Pancreas (tissue), 10 donors: ENCODE measurements at regions not wholly inside any gene's neighbourhood (a gene's known extent, or its start where the extent isn't known, plus 50 kb on each side); places are given as distances from the start of the nearest gene placed in this dataset.
A peak's percentile ranks its signal among the peaks of the same experiment; 100 is the strongest.

Experiments
- ATAC-seq, 4 donors: fragments of 200-7000 bp; cut with Tn5 transposase; one replicate each; pipeline versions ENCODE4 v1.8.0 to v1.9.1; 2020; ENCODE audit warnings: mild to moderate bottlenecking in 4 of 4, moderate library complexity in 4 of 4
- DNase-seq, 6 donors: peaks; one replicate each; pipeline ENCODE4 v3.0.0-alpha.2; 2020
- FAIRE-seq: peaks from 2 replicates; lab custom pipeline; 2012; peaks lifted over from hg19 to GRCh38; lab: Jason Lieb, UNC
- H3K27ac ChIP-seq, 4 donors: fragments of 200-600 bp; sonication (generic); 1 replicate in 3 of 4; 2 replicates in 1 of 4; pipeline versions ENCODE4 v1.5.0 to v1.8.0; 2020
- H3K27me3 ChIP-seq, 4 donors: fragments of 200-600 bp; one replicate each; pipeline ENCODE4 v1.8.0; 2021
- H3K36me3 ChIP-seq, 3 donors: fragments of 200-600 bp; sonication (generic) in 1 of 3; one replicate each; pipeline versions ENCODE4 v1.5.0 to v1.8.0; 2020 to 2021
- H3K4me1 ChIP-seq, 3 donors: fragments of 200-600 bp; one replicate each; pipeline ENCODE4 v1.8.0; 2021
- H3K4me3 ChIP-seq, 4 donors: fragments of 200-600 bp; sonication (generic) in 2 of 4; one replicate each; pipeline versions ENCODE4 v1.5.0 to v1.8.0; 2020 to 2021
- H3K9me3 ChIP-seq, 4 donors: fragments of 200-600 bp; one replicate each; pipeline ENCODE4 v1.8.0; 2021
- CTCF ChIP-seq, 4 donors: fragments of 200-600 bp; sonication (generic) in 3 of 4; IDR thresholded peaks; one replicate each; pipeline versions ENCODE4 v1.5.0 to v1.8.0; 2021; ENCODE audit warnings: antibody characterized with exemption in 4 of 4
- WGBS, 2 donors: extraction: QIAGEN DNeasy Blood & Tissue Kit; methylation state at CpG; one replicate each; pipeline ENCODE4 v1.1.7; 2013; 5-methylcytosine and 5-hydroxymethylcytosine counted together
- intact Hi-C, 3 donors: fragments of 100-400 bp; cut with DNase I; formaldehyde crosslinking; loops; one replicate each; pipeline versions ENCODE4 v1.11.1 to v1.14.2; 2022
- donor health status: healthy with polysubstance abuse.
- donor health status: DM: no; HTN: no; CAD: no; lungs with moderate emphysema.
- donor health status: DM: no; HTN: no; CAD: no.
- donor health status: control.
- donor health status: control.
- donor health status: Bipolar disorder and iron deficiency.
- donor health status: DM: yes; HTN: yes; CAD: no.
- donor health status: DM: no; HTN: no; CAD: no.
- donor health status: DM: no; HTN: no; CAD: no.
- donor health status: DM: yes; HTN: yes; CAD: no.

GRCh38 chr12:124709722-124710687 lies 142.6 kb upstream of the NCOR2 start:
- Histone ChIP-seq H3K27me3 (no peaks in the 10 kb centered on the region), H3K9me3 (no peaks in the 10 kb centered on the region), H3K27ac (no peak overlapping the region), H3K4me1 (no peaks in the 10 kb centered on the region), H3K4me3 (no peak overlapping the region), H3K36me3 (no peaks in the 10 kb centered on the region)
- 77 to 82% methylated on average over 8 of the region's 8 CpGs for WGBS, 2 donors
- TF ChIP-seq CTCF (IDR thresholded peaks at IDR 0.05) = no peak
- FAIRE-seq (no peak), ATAC-seq (peak in 1 of 4 donors; percentile 7), DNase-seq (no peak)
- intact Hi-C loops = no loop called here

- ATAC-seq = no peak
- 93 to 96% methylated on average over 8 of the region's 8 CpGs for WGBS, 2 donors
- no peak for FAIRE-seq
- Histone ChIP-seq H3K4me1 (no peaks in the 10 kb centered on the region), H3K4me3 (no peak overlapping the region), H3K27me3 (no peaks in the 10 kb centered on the region), H3K27ac (no peak overlapping the region), H3K36me3 (no peaks in the 10 kb centered on the region), H3K9me3 (no peaks in the 10 kb centered on the region)
- no peak for TF ChIP-seq CTCF (IDR thresholded peaks at IDR 0.05)
- no peak for DNase-seq
- intact Hi-C loops = no loop called here
Measured at GRCh38 chr12:124707316-124707715, 139.9 kb upstream of the NCOR2 start.

DNA sequence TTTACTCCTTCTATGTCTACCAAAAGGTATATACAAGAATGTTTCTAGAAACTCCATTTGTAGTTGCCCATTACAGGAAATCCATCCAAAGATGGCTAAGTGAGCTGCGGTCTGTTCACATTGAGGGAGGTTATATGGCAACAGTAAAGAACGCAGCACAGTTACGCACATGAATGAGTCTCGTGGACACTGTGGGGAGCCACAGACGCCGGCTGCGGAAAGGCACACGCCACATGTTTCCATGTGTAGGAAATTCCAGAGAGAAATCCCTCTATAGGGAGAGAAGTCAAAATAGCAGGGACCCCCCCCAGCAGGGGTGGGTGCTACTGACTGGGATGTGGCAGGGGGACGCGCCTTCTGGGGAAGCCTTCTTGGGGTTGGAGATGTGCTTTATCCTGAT lies 139.0 kb upstream of the NCOR2 start:
- FAIRE-seq (no peak), ATAC-seq (no peak), DNase-seq (no peak)
- intact Hi-C loops = no loop called here
- Histone ChIP-seq H3K4me1 (no peaks in the 10 kb centered on the region), H3K9me3 (no peaks in the 10 kb centered on the region), H3K27me3 (no peaks in the 10 kb centered on the region), H3K4me3 (no peak overlapping the region), H3K27ac (no peak overlapping the region), H3K36me3 (no peaks in the 10 kb centered on the region)
- TF ChIP-seq CTCF (IDR thresholded peaks at IDR 0.05) = no peak
- 94 to 96% methylated on average over 10 of the region's 10 CpGs for WGBS, 2 donors

DNA sequence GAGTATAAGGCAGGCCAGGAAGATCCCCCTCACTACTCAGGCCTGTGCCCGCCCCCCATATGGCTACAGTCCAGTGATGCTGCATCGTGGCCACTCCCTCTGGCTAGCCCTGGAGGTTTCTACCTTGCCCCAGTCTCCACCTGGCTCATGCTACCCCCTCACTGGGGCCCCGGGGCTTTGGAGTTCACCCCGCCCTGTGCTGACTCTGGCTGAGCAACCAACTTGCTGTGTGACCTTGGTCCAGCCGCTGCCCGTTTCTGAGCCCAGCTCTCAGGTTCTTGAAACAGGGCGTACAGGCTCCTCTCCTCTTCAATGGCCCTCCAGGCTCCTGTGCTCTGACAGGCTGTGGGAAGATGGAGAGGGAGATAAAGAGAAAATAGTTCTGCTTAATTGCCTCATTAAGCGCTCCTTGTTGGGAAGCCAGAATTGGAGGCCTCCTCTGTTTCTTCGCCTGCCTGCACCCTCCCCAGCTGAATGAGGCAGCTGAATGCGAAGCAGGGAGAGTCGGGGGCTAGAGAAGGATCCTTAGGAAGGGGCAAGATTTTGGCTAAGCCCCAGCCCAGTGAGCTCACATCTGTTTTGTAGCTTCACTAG lies 138.2 kb upstream of the NCOR2 start:
- Histone ChIP-seq H3K36me3 (no peaks in the 10 kb centered on the region), H3K4me3 (no peak overlapping the region), H3K27ac (no peak overlapping the region), H3K27me3 (no peaks in the 10 kb centered on the region), H3K9me3 (no peaks in the 10 kb centered on the region), H3K4me1 (no peaks in the 10 kb centered on the region)
- FAIRE-seq = no peak
- intact Hi-C loops = no loop called here
- no peak for TF ChIP-seq CTCF (IDR thresholded peaks at IDR 0.05)
- no peak for DNase-seq
- no peak for ATAC-seq
- WGBS, 2 donors = 73 to 83% methylated on average over 11 of the region's 11 CpGs

DNA sequence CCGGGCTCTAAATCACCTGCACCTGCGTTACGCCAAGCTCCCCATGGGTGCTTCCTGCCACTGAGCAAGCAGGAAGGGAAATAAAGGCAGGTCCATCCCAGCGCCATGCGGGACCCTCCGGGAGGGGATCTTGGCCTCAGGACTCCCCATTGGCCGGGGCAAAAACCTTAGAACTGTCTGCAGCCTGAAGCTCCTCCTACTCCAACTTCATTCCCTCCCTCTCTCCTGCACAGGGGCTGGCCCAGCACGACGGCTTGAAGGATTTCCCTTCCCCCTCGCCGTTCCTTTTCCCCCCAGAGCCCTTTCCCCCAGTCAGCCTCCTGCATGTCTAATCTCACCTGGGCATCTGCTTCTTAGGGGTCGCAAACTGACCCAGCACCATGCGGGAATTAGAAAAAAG lies 137.2 kb upstream of the NCOR2 start:
- FAIRE-seq (no peak), DNase-seq (no peak), ATAC-seq (no peak)
- no peaks in the 10 kb centered on the region for H3K27me3 ChIP-seq
- 92 to 96% methylated on average over 11 to 13 of the region's 13 CpGs for WGBS, 2 donors
- H3K9me3 ChIP-seq = no peaks in the 10 kb centered on the region
- no peak for TF ChIP-seq CTCF (IDR thresholded peaks at IDR 0.05)
- intact Hi-C loops = no loop called here
- H3K27ac ChIP-seq = no peak overlapping the region
- H3K36me3 ChIP-seq = no peaks in the 10 kb centered on the region
- no peaks in the 10 kb centered on the region for H3K4me1 ChIP-seq
- no peak overlapping the region for H3K4me3 ChIP-seq
